Large intestine (tissue), 3 donors: ENCODE measurements at regions not wholly inside any gene's neighbourhood (a gene's known extent, or its start where the extent isn't known, plus 50 kb on each side); places are given as distances from the start of the nearest gene placed in this dataset.

ENCODE experiments used
- DNase-seq, 2 donors: peaks; one replicate each; pipeline versions ENCODE4 v3.0.0 to v3.0.0-alpha.2; 2013
- H3K27ac ChIP-seq: one replicate; pipeline ENCODE4 v1.5.1; 2013; ENCODE audit warnings: low read length
- H3K27me3 ChIP-seq: 2 replicates; pipeline ENCODE4 v1.6.1; 2013; ENCODE audit warnings: low read length; ENCODE audit not compliant: control insufficient read depth, insufficient read depth
- H3K36me3 ChIP-seq: 2 replicates; pipeline ENCODE4 v1.6.1; 2013; ENCODE audit warnings: low read length; ENCODE audit not compliant: control insufficient read depth, insufficient read depth
- H3K4me1 ChIP-seq: one replicate; pipeline ENCODE4 v1.6.1; 2013; ENCODE audit warnings: low read length; ENCODE audit not compliant: control insufficient read depth, insufficient read depth
- H3K4me3 ChIP-seq: one replicate; pipeline ENCODE4 v1.5.1; 2013; ENCODE audit warnings: low read length
- H3K9me3 ChIP-seq: one replicate; pipeline ENCODE4 v1.6.1; 2013; ENCODE audit warnings: mild to moderate bottlenecking, low read depth, low read length, moderate library complexity; ENCODE audit not compliant: control insufficient read depth
- WGBS: methylation state at CpG from one replicate; pipeline ENCODE4 v1.1.5; 2013; ENCODE audit warnings: low lambda C conversion rate; ENCODE audit not compliant: insufficient coverage; 5-methylcytosine and 5-hydroxymethylcytosine counted together

- H3K9me3 ChIP-seq = no peaks in the 10 kb centered on the region
- H3K27ac ChIP-seq = no peak overlapping the region
- no peaks in the 10 kb centered on the region for H3K4me1 ChIP-seq
- no peaks in the 10 kb centered on the region for H3K36me3 ChIP-seq
- no peaks in the 10 kb centered on the region for H3K27me3 ChIP-seq
- no CpG with 5 or more reads among the region's 3 CpGs for WGBS
- DNase-seq = no peak
- H3K4me3 ChIP-seq = no peak overlapping the region
Observed at GRCh38 chr9:89915187-89915586, 310.4 kb downstream of the GADD45G start.

- WGBS = no CpG with 5 or more reads among the region's 6 CpGs
- Histone ChIP-seq H3K4me1 (no peaks in the 10 kb centered on the region), H3K27me3 (no peaks in the 10 kb centered on the region), H3K9me3 (no peaks in the 10 kb centered on the region), H3K4me3 (no peak overlapping the region), H3K36me3 (no peaks in the 10 kb centered on the region), H3K27ac (no peak overlapping the region)
- DNase-seq = no peak
Observed at GRCh38 chr9:89916001-89916597, 311.3 kb downstream of the GADD45G start.

- WGBS = no CpG with 5 or more reads among the region's 9 CpGs
- no peak overlapping the region for H3K27ac ChIP-seq
- H3K36me3 ChIP-seq = no peaks in the 10 kb centered on the region
- no peaks in the 10 kb centered on the region for H3K27me3 ChIP-seq
- no peaks in the 10 kb centered on the region for H3K4me1 ChIP-seq
- H3K9me3 ChIP-seq = no peaks in the 10 kb centered on the region
- no peak overlapping the region for H3K4me3 ChIP-seq
- no peak for DNase-seq
Observed at GRCh38 chr9:89917861-89918260, 313.0 kb downstream of the GADD45G start.

GRCh38 chr9:89919171-89919681 lies 314.4 kb downstream of the GADD45G start:
- Histone ChIP-seq H3K4me1 (peaks cover 5% of the 10 kb centered on the region), H3K9me3 (no peaks in the 10 kb centered on the region), H3K27me3 (no peaks in the 10 kb centered on the region), H3K4me3 (no peak overlapping the region), H3K27ac (no peak overlapping the region), H3K36me3 (no peaks in the 10 kb centered on the region)
- no CpG with 5 or more reads among the region's 12 CpGs for WGBS
- DNase-seq = peak; percentile 47 to 63

GRCh38 chr9:89920131-89920530 lies 315.3 kb downstream of the GADD45G start:
- Histone ChIP-seq H3K36me3 (no peaks in the 10 kb centered on the region), H3K27ac (no peak overlapping the region), H3K4me3 (no peak overlapping the region), H3K27me3 (no peaks in the 10 kb centered on the region), H3K4me1 (peaks cover 7% of the 10 kb centered on the region), H3K9me3 (no peaks in the 10 kb centered on the region)
- WGBS = 100% methylated on average over 1 of the region's 5 CpGs
- DNase-seq = no peak

- Histone ChIP-seq H3K27me3 (no peaks in the 10 kb centered on the region), H3K4me3 (no peak overlapping the region), H3K4me1 (peaks cover 7% of the 10 kb centered on the region), H3K9me3 (no peaks in the 10 kb centered on the region), H3K27ac (no peak overlapping the region), H3K36me3 (no peaks in the 10 kb centered on the region)
- WGBS = no CpG with 5 or more reads among the region's 8 CpGs
- DNase-seq = no peak
Observed at GRCh38 chr9:89920951-89921350, 316.1 kb downstream of the GADD45G start.

GRCh38 chr9:89922099-89922498 lies 317.3 kb downstream of the GADD45G start:
- H3K27me3 ChIP-seq = no peaks in the 10 kb centered on the region
- no peak for DNase-seq
- H3K4me1 ChIP-seq = peaks cover 11% of the 10 kb centered on the region
- 80% methylated on average over 1 of the region's 7 CpGs for WGBS
- H3K4me3 ChIP-seq = no peak overlapping the region
- no peaks in the 10 kb centered on the region for H3K36me3 ChIP-seq
- H3K9me3 ChIP-seq = no peaks in the 10 kb centered on the region
- no peak overlapping the region for H3K27ac ChIP-seq

GRCh38 chr9:89923174-89923573 lies 318.4 kb downstream of the GADD45G start:
- H3K27ac ChIP-seq = no peak overlapping the region
- H3K4me1 ChIP-seq = peaks cover 12% of the 10 kb centered on the region
- H3K4me3 ChIP-seq = no peak overlapping the region
- no peak for DNase-seq
- H3K36me3 ChIP-seq = no peaks in the 10 kb centered on the region
- no peaks in the 10 kb centered on the region for H3K27me3 ChIP-seq
- WGBS = no CpG with 5 or more reads among the region's 7 CpGs
- no peaks in the 10 kb centered on the region for H3K9me3 ChIP-seq

- Histone ChIP-seq H3K27ac (no peak overlapping the region), H3K4me1 (peaks cover 12% of the 10 kb centered on the region), H3K9me3 (no peaks in the 10 kb centered on the region), H3K27me3 (no peaks in the 10 kb centered on the region), H3K4me3 (no peak overlapping the region), H3K36me3 (no peaks in the 10 kb centered on the region)
- 33% methylated on average over 1 of the region's 12 CpGs for WGBS
- peak in 1 of 2 donors; percentile 51 for DNase-seq
Observed at GRCh38 chr9:89923961-89924504, 319.2 kb downstream of the GADD45G start.

- WGBS = no CpG with 5 or more reads among the region's 2 CpGs
- no peak for DNase-seq
- Histone ChIP-seq H3K9me3 (no peaks in the 10 kb centered on the region), H3K4me3 (no peak overlapping the region), H3K27ac (no peak overlapping the region), H3K27me3 (no peaks in the 10 kb centered on the region), H3K4me1 (peaks cover 17% of the 10 kb centered on the region), H3K36me3 (no peaks in the 10 kb centered on the region)
Observed at GRCh38 chr9:89924611-89925010, 319.8 kb downstream of the GADD45G start.

GRCh38 chr9:89926167-89926566 lies 321.4 kb downstream of the GADD45G start:
- Histone ChIP-seq H3K27me3 (no peaks in the 10 kb centered on the region), H3K4me3 (no peak overlapping the region), H3K36me3 (no peaks in the 10 kb centered on the region), H3K4me1 (peaks cover 21% of the 10 kb centered on the region), H3K9me3 (no peaks in the 10 kb centered on the region), H3K27ac (no peak overlapping the region)
- 38% methylated on average over 2 of the region's 5 CpGs for WGBS
- DNase-seq = no peak
